ENCODE measurements at regions not wholly inside any gene's neighbourhood (a gene's known extent, or its start where the extent isn't known, plus 50 kb on each side); places are given as distances from the start of the nearest gene placed in this dataset.
"Not testable (repeated sequence)": the region's sequence is repeated elsewhere in the genome, so short reads cannot be mapped to it uniquely, and the experiment has no call there.

DNA sequence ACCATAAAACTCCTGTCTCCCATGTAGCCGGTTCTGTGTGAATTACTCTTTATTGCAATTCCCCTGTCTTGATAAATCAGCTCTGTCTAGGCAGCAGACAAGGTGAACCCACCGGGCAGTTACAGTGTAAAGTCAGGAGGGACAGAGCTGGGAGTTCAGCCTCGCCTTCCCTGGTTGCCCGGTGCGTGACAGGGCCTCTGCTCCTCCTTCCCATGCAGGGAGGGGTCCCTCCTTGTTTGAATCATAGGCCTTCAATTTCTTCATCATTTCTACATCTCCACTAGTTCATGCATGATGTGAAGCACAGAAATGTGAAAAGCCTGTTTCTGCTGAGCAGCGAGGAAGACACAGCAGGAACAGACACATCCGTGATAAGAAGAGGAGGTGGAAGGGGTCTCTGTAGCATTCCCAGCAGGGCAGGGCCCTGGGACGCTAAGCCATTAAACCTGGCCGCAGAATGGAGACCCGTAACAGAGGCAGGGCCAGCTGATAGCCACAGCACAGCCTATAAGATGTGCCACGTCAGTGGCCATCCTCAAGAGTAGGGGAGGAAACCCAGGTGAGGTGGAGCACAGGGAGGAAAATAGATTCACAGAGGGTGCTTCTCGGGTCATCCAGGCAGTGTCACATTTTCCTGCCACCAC is 106.7 kb upstream of the CST7 start:
- no peak for DNase-seq (ENCODE audit: low read depth)
- no peak overlapping the region for H3K4me3 ChIP-seq (ENCODE audit: low read depth, low read length)
- in situ Hi-C loops (cut with HindIII; ENCODE audit: low sequenced_read_pairs): no loop called here
- TF ChIP-seq, protein P1, sequence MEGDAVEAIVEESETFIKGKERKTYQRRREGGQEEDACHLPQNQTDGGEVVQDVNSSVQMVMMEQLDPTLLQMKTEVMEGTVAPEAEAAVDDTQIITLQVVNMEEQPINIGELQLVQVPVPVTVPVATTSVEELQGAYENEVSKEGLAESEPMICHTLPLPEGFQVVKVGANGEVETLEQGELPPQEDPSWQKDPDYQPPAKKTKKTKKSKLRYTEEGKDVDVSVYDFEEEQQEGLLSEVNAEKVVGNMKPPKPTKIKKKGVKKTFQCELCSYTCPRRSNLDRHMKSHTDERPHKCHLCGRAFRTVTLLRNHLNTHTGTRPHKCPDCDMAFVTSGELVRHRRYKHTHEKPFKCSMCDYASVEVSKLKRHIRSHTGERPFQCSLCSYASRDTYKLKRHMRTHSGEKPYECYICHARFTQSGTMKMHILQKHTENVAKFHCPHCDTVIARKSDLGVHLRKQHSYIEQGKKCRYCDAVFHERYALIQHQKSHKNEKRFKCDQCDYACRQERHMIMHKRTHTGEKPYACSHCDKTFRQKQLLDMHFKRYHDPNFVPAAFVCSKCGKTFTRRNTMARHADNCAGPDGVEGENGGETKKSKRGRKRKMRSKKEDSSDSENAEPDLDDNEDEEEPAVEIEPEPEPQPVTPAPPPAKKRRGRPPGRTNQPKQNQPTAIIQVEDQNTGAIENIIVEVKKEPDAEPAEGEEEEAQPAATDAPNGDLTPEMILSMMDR (IDR thresholded peaks at IDR 0.05; ENCODE audit: low read depth, low read length, missing control alignments): no peak

DNA sequence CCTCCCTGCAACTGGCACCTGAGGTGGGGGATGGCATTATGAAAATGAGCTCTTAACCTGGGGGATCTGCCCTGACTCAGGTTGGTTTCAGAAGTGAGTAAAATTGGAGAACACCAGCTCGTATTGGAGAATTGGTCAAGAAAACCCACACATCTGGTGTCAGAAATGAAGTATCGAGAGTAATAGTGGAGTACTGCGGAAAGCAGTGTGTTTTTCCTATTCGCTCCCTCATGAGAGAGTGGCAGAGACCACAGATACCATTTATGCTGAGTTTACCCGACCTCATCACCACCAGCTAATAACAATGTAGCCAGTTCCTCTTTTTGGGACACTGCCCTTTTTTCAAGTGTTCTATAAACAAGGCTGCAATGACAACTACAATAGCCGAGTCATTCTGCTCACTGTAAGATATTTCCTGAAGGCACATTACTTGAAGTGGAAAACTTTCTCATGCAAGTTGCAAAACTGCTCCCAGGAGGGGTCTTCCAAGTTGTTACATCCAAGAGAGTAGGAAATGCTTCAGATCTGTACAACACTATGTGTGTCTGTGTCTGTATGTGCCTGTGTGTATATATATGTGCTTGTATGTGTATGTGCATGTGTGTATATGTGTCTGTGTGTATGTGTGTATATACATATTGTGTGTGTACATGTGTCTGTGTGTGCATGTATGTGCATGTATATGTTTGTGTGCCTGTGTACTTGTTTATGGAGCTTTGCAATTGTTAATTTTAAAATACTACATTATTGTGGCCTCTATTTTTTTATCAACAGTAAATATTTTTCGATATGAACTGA is 106.0 kb upstream of the CST7 start:
- no peak overlapping the region for H3K4me3 ChIP-seq (ENCODE audit: low read depth, low read length)
- TF ChIP-seq, protein P1 (IDR thresholded peaks at IDR 0.05; ENCODE audit: low read depth, low read length, missing control alignments): no peak
- in situ Hi-C loops (cut with HindIII; ENCODE audit: low sequenced_read_pairs): no loop called here
- DNase-seq (ENCODE audit: low read depth): no peak

- H3K4me3 ChIP-seq (ENCODE audit: low read depth, low read length): no peak overlapping the region
- in situ Hi-C loops (cut with HindIII; ENCODE audit: low sequenced_read_pairs): no loop called here
- no peak for DNase-seq (ENCODE audit: low read depth)
- TF ChIP-seq, protein P1 (IDR thresholded peaks at IDR 0.05; ENCODE audit: low read depth, low read length, missing control alignments): no peak
Measured at GRCh38 chr20:24850176-24850575, 98.9 kb upstream of the CST7 start.

DNA sequence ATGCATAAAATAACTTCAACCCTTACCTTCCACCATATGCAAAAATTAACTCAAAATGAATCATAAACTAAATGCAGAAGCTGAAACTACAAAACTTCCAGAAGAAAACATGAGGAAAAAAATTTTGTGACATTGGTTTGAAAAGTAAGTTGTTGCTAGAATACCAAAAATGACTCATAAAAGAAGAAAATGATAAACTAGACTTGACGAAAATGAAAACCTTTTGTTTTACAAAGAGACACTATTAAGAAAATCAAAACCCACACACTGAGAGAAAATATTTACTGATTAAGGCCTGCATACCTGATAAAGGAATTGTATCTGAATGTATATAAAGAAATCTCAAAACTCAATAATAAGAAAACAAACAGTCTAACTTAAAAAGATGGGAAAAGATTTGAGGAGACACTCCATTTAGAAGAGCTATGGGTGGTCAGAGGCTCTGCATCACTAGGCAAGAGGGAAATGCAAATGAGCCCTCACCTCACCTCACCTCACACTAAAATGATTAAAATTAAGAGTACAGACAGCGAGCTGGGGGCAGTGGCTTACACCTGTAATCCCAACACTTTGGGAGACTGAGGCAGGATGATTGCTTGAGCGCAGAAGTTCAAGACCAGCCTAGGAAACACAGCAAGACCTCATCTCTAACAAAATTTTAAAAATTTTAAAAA is 97.6 kb upstream of the CST7 start:
- H3K4me3 ChIP-seq (ENCODE audit: low read depth, low read length): no peak overlapping the region
- in situ Hi-C loops (cut with HindIII; ENCODE audit: low sequenced_read_pairs): no loop called here
- TF ChIP-seq, protein P1 (IDR thresholded peaks at IDR 0.05; ENCODE audit: low read depth, low read length, missing control alignments): no peak
- DNase-seq (ENCODE audit: low read depth): no peak

DNA sequence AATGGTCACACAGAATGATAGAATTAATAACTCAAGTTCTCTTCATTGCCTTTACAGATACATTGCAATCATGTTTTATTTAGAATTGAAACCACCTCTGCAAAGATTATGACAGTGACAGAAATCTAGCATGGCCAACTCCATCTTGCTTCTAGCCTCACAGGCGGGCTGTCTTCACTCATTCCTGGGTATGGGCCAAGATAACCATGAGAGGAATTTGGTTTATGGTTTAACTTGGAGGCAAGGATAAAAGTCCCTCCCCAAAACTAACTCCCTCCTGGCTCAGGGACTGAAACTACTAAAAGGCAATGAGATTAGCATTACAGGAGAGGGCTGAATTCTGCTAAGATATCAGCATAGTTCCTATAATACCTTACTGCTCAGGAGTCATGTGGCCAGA is 95.2 kb upstream of the CST7 start:
- DNase-seq (ENCODE audit: low read depth): no peak
- in situ Hi-C loops (cut with HindIII; ENCODE audit: low sequenced_read_pairs): no loop called here
- TF ChIP-seq, protein P1 (IDR thresholded peaks at IDR 0.05; ENCODE audit: low read depth, low read length, missing control alignments): no peak
- no peak overlapping the region for H3K4me3 ChIP-seq (ENCODE audit: low read depth, low read length)

DNA sequence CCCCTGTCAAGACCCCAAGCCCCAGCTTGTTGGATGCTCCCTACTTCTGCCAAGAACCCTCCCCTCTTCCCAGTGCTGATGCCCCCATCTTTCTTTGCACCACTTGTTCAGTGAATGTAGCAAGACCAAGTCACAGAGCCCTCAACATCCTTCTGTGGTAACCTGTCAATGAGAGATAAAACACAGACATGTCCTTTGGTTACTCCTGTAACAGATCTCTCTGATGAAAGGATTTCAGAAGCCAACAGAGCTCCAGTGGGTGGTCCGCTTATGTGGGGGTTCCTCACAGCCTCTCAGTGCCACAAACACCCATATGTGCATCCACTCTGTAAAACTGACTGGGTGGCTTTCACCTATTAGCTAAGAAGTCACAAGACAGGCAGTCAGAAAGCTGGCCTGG is 93.2 kb upstream of the CST7 start:
- in situ Hi-C loops (cut with HindIII; ENCODE audit: low sequenced_read_pairs): no loop called here
- H3K4me3 ChIP-seq (ENCODE audit: low read depth, low read length): no peak overlapping the region
- DNase-seq (ENCODE audit: low read depth): no peak
- TF ChIP-seq, protein P1 (IDR thresholded peaks at IDR 0.05; ENCODE audit: low read depth, low read length, missing control alignments): no peak

DNA sequence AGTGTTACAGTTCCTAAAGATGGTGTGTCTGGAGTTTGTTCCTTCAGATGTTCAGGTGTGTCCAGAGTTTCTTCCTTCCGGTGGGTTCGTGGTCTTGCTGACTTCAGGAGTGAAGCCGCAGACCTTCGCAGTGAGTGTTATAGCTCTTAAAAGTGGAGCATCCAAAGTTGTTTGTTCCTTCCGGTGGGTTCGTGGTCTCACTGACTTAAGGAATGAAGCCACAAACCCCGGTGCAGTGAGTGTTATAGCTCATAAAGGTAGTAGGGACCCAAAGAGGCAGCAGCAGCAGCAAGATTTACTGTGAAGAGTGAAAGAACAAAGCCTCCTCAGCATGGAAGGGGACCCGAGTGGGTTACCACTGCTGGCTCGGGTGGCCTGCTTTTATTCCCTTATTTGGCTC is 90.6 kb upstream of the CST7 start:
- DNase-seq (ENCODE audit: low read depth); in situ Hi-C loops (cut with HindIII; ENCODE audit: low sequenced_read_pairs); H3K4me3 ChIP-seq (ENCODE audit: low read depth, low read length): not testable (repeated sequence)
